DMS 273 treated with DMSO at 0.1 percent for 48 hours (cell line): ENCODE measurements at regions not wholly inside any gene's neighbourhood (a gene's known extent, or its start where the extent isn't known, plus 50 kb on each side); places are given as distances from the start of the nearest gene placed in this dataset.
"Not testable (repeated sequence)": the region's sequence is repeated elsewhere in the genome, so short reads cannot be mapped to it uniquely, and the experiment has no call there.

ENCODE experiments used
- DNase-seq: peaks from one replicate; lab custom pipeline; 2025; lab: John Stamatoyannopoulos, UW

DNA sequence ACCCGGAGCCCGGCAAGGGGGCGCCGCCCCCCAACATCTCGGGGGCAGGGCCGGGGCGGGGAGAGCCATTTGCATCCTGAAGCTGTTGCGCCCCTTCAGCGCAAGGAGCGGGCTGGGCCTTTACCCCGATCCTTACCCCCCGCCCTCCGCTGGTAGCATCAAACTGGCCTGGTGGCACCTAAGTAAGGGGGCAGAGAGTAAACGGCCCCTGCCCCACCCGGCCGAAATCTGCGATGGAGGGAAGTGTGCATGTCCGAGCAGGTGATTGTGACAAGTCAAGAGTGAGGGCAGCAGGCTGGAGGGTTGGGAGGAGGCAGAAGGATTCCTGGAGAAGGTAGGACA, 101.2 kb downstream of the ESM1 start:
- no peak for DNase-seq

DNA sequence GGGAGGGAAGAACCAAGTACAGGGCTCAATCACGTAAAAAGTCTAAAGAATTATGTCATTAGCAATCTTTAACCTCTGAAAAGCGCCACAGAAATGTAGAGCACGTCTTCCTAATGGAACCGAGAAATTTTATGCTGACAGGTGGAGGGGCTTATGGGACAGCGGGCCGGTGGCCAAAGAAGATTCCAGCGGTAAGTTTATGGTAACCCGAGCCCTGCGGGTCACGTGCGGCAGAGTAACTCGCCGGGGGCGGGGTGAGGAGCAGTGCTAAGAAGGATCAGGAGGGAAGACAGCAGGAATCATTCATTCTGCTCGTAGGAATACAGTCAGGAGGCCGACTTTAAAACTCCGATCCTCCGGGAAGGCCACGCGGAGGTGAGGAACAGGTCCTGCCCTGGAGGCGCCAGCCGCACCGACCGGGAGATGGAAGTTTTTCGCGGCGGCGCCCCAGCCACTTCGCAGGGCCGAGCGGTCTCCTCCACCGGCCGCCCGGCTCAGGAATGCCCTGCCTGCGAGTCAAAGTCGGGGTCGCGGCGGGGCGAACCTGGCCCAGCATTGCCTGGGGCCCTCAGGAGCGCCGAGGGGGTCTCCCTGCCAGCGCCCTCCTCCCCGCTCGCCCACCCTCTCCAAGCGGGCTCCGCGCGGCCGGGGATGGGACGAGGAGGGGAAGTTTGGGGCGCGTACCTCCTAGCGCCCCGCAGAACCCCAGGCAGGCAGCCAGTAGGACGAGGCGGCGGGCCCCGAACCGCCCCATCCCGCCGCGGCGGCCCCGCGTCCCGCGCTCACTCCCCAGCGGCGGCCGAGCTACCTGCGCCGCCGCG, 101.8 kb downstream of the ESM1 start:
- DNase-seq, result peak; percentile 58

- DNase-seq, result no peak
Observed at GRCh38 chr5:54882841-54883240, 102.6 kb downstream of the ESM1 start.

GRCh38 chr5:54882101-54882500, 103.3 kb downstream of the ESM1 start:
- DNase-seq, result no peak

GRCh38 chr5:54881286-54882005, 103.9 kb downstream of the ESM1 start:
- no peak for DNase-seq

DNA sequence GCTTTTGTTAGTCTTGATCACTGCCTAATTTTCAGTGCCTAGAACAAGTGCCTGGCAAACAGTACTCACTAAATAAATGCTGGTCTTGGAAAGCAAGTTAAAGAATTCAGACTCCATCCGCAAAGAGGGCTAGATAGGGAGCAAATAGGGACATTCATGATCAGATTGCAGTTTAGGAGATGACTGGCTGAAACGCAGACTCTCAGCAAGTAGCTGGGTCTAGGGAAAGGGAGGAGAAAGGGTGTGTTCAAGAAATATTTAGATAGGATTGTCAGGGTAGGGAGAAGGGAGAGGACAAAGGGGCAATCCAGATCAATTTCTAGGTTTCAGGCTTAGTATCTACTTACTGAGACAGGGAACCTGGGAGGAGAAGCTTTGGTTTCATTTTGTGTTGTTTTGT, 108.4 kb downstream of the ESM1 start:
- no peak for DNase-seq

- DNase-seq, result no peak
Observed at GRCh38 chr5:54876556-54876955, 108.8 kb downstream of the ESM1 start.

DNA sequence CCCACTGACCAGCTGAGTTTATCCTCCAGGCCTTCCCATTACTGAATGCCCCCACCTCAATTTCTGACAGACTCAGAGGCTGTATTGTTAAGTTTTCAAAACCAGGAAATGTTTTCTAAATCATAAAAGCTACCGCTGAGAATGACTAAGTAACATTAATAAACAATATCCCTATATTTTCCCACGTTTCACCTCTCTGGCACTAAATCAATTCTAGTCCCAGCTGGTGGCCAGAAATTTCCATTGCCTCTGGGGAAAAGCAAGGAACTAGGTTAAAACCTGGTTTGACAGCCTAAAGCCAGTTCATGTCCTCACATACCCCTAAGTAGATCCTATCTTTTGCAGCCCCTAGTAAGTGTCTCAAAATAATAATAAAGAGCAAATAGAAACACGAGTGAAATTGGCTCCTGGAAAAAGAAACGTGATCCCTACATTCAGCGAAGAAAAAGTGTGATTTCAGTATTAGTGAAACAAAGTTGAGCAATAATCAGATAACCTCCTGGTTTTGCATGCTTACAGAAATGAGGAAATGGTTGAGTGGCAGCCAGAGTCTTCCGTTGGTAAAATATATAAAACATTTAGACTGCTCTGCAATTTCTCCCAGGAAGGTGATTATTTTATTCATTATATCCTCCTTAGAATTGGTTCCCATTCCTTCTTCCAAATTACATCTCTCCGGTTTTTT, 110.9 kb downstream of the ESM1 start:
- DNase-seq, result no peak

- no peak for DNase-seq
Observed at GRCh38 chr5:54873691-54874090, 111.7 kb downstream of the ESM1 start.

GRCh38 chr5:54872810-54873209, 112.6 kb downstream of the ESM1 start:
- DNase-seq, result no peak

DNA sequence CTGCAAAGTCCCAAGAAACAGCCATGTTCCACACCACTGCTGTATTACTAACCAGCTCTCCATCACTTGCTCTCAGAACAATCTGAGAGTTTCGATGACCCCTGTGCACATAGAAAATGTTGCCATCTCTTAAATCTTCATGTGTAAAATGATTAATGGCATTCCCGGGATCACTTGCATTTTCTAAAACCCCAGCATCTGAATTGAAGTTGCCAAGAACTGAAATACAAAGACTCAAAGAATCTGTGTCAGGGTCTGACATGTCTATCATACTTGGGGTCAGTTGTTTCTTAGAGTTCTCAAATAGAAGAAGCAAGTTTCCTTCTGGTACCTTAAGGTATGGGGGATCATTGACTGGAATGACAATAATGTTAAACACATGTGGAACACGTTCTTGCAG, 115.1 kb downstream of the ESM1 start:
- DNase-seq, result no peak

- DNase-seq, result no peak
Observed at GRCh38 chr5:54869691-54870090, 115.7 kb downstream of the ESM1 start.

- no peak for DNase-seq
Observed at GRCh38 chr5:54868511-54869483, 116.6 kb downstream of the ESM1 start.

- DNase-seq, result peak; percentile 37
Observed at GRCh38 chr5:54867310-54867944, 118.0 kb downstream of the ESM1 start.

DNA sequence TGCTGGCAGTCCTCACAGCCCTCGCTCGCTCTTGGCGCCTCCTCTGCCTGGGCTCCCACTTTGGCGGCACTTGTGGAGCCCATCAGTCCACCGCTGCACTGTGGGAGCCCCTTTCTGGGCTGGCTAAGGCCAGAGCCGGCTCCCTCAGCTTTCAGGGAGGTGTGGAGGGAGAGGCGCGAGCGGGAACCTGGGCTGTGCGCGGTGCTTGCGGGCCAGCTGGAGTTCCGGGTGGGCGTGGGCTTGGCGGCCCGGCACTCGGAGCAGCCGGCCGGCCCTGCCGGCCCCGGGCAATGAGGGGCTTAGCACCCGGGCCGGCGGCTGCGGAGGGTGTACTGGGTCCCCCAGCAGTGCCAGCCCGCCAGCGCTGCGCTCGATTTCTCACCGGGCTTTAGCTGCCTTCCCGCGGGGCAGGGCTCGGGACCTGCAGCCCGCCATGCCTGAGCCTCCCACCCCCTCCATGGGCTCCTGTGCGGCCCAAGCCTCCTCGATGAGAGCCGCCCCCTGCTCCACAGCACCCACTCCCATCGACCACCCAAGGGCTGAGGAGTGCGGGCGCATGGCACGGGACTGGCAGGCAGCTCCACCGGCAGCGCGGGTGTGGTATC, 120.4 kb downstream of the ESM1 start:
- DNase-seq, result not testable (repeated sequence)

DNA sequence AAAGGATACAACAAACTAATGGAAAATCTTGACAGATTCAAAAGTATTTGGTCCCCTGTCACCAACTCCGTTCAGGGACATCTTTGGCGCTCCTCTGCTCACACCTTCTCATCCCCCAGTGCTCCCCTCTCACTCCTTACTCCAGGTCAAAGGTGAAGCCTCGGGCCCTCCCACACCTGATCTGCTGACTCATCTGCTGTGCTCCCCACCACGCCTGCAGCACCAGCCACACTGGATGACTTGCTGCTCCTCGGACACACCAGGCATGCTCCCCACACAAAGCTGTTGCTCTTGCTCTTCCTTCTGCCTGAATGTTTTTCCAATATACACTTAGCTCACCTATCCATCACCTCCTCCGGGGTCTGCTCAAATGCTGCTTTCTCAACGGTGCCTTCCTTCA, 123.4 kb downstream of the ESM1 start:
- no peak for DNase-seq

- DNase-seq, result no peak
Observed at GRCh38 chr5:54861212-54861894, 124.0 kb downstream of the ESM1 start.

GRCh38 chr5:54860321-54860720, 125.1 kb downstream of the ESM1 start:
- DNase-seq, result no peak

GRCh38 chr5:54859316-54859715, 126.1 kb downstream of the ESM1 start:
- DNase-seq, result no peak

DNA sequence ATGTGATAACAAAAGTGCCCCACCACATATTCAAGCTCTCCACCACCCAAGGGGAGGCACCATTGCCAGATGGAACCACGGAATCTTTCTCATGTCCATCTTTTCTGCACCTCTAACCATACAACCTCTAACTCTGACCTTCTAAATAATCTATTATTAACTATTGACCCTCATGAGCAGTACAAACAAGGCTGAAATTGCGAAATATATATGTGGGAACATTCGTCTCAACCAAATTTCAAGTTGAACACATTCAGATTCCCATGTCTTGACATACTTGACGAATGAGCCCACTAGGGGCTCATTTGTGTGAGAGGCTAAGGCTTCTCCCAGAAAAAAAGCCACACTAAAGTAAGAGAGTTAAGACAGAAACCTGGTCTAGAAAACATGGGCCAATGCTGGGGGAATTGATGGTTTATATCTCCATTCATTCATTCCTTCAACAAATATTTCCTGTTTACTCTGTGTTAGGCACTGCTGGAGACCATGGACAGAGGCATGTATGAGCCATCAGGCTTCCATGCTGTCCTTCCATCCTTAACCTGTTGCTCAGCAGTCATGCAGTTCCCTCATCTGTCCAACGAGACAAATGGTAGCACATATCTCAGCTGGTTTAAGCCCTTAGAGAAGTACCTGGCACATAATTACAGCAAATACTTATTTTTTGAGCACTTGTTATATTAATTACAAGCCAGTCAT, 130.4 kb downstream of the ESM1 start:
- no peak for DNase-seq
